NB4 (cell line): ENCODE measurements at regions not wholly inside any gene's neighbourhood (a gene's known extent, or its start where the extent isn't known, plus 50 kb on each side); places are given as distances from the start of the nearest gene placed in this dataset.

Experiments
- CTCF ChIP-seq: IDR thresholded peaks from one replicate; pipeline ENCODE4 v1.5.1; 2012; ENCODE audit warnings: low read depth, low read length
- MAX ChIP-seq: IDR thresholded peaks from 2 replicates; pipeline ENCODE4 v1.6.1; 2011; ENCODE audit warnings: low read depth, low read length
- MYC ChIP-seq: IDR thresholded peaks from 2 replicates; pipeline ENCODE4 v1.6.1; 2011; ENCODE audit warnings: low read depth, low read length
- POLR2A ChIP-seq: IDR thresholded peaks from 2 replicates; pipeline ENCODE4 v1.6.1; 2011; ENCODE audit warnings: mild to moderate bottlenecking; ENCODE audit not compliant: insufficient read length; ENCODE audit errors: extremely low read depth

DNA sequence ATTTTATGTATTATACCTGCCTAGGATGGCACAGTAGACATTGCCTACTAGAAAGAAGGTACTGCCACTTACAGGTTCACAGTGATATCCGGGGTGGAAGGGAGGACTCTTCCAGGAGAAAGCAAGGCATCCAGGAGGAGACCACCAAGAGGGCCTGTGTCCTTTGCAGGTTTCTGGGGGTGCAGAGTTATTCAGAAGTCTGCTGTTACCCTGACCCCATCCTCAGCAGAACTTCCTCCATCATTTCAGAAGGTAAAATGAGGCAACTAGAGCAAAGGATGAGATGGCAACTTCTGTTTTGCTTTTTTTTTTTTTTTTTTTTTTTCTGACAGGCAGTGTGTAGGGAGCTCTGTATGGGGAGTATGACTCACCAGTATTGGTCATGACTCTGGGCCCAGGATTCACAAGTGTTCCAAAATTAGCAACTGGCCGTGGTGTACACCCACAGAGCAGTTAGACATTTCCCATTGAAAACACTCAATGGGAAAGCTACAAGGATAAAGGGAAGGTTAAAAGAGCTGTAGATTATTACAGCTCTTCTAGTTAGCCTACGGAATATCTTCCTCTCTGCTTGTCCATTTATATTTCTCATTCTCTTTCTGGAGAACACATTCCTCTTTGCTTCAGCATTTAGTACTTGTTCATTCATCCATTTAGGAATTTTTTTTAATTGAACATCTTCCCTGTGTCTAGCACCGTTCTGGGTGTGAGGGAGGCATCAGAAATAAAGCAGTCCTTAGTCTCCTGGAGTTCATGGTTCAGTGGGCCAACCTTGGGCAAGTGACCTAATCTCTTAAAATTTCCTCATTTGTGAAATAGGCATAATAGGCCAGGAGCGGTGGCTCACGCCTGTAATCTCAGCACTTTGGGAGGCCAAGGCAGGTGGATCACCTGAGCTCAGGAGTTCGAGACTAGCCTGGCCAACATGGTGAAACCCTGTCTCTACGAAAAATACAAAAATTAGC lies 50.5 kb upstream of the PPP2R5A start:
- TF ChIP-seq CTCF = no peak
- no peak for TF ChIP-seq POLR2A
- TF ChIP-seq MYC = no peak
- no peak for TF ChIP-seq MAX
